Upper lobe of left lung (tissue), 4 donors: ENCODE measurements at regions not wholly inside any gene's neighbourhood (a gene's known extent, or its start where the extent isn't known, plus 50 kb on each side); places are given as distances from the start of the nearest gene placed in this dataset.

Experiments
- CTCF ChIP-seq, 6 experiments: fragments of 450-650 bp in 4 of 6; fragments of 200-600 bp in 2 of 6; sonication (generic) in 2 of 6; IDR thresholded peaks; one replicate each; pipeline ENCODE4 v1.5.1; 2016 to 2019; ENCODE audit warnings: antibody characterized with exemption in 6 of 6
- POLR2A ChIP-seq, 4 donors: fragments of 450-650 bp; IDR thresholded peaks; one replicate each; pipeline ENCODE4 v1.5.1; 2016 to 2017; ENCODE audit warnings: antibody characterized with exemption in 4 of 4, mild to moderate bottlenecking in 2 of 4
- POLR2AphosphoS5 ChIP-seq, 2 donors: sonication (generic); formaldehyde crosslinking; IDR thresholded peaks; one replicate each; pipeline ENCODE4 v1.5.1; 2017; ENCODE audit warnings: antibody characterized with exemption in 2 of 2

- TF ChIP-seq POLR2A (IDR thresholded peaks at IDR 0.05) (no peak), POLR2AphosphoS5 (IDR thresholded peaks at IDR 0.05) (no peak), CTCF (IDR thresholded peaks at IDR 0.05) (no peak)
Measured at GRCh38 chr2:160670618-160671017, 177.0 kb upstream of the RBMS1 start.
